ENCODE measurements at regions not wholly inside any gene's neighbourhood (a gene's known extent, or its start where the extent isn't known, plus 50 kb on each side); places are given as distances from the start of the nearest gene placed in this dataset.

- no peak for TF ChIP-seq CTCF (IDR thresholded peaks at IDR 0.05; ENCODE audit: low read depth, low read length)
- Histone ChIP-seq H3K4me3 (ENCODE audit: low read depth, low read length) (no peak overlapping the region), H3K27me3 (ENCODE audit: control insufficient read depth, insufficient read depth, low read length) (peaks cover 44% of the 10 kb centered on the region), H3K27ac (ENCODE audit: low read depth, low read length) (no peak overlapping the region), H3K9me3 (ENCODE audit: control insufficient read depth, insufficient read depth, low read length) (no peaks in the 10 kb centered on the region)
- no peak for DNase-seq (ENCODE audit: low read depth, low spot score)
- CTCF ChIA-PET = no interaction called here
- POLR2A ChIA-PET = no interaction called here
These were observed 63.0 kb downstream of the INSIG1 start for GRCh38 chr7:155360495-155361345.

- Histone ChIP-seq H3K27me3 (ENCODE audit: control insufficient read depth, insufficient read depth, low read length) (peaks cover 44% of the 10 kb centered on the region), H3K9me3 (ENCODE audit: control insufficient read depth, insufficient read depth, low read length) (no peaks in the 10 kb centered on the region), H3K4me3 (ENCODE audit: low read depth, low read length) (no peak overlapping the region), H3K27ac (ENCODE audit: low read depth, low read length) (no peak overlapping the region)
- CTCF ChIA-PET = interaction anchor here (1.4 kb wide), 1 partner anchor 434 kb away, joined by 4 read pairs; no protein-coding TSS in a partner anchor
- TF ChIP-seq CTCF (IDR thresholded peaks at IDR 0.05; ENCODE audit: low read depth, low read length) = no peak
- POLR2A ChIA-PET = no interaction called here
- DNase-seq (ENCODE audit: low read depth, low spot score) = no peak
These were observed 63.6 kb downstream of the INSIG1 start for GRCh38 chr7:155361346-155361680.

GRCh38 chr7:155361947-155362346 is 64.3 kb downstream of the INSIG1 start:
- H3K4me3 ChIP-seq (ENCODE audit: low read depth, low read length) = no peak overlapping the region
- POLR2A ChIA-PET = no interaction called here
- no peaks in the 10 kb centered on the region for H3K9me3 ChIP-seq (ENCODE audit: control insufficient read depth, insufficient read depth, low read length)
- H3K27ac ChIP-seq (ENCODE audit: low read depth, low read length) = no peak overlapping the region
- no peak for DNase-seq (ENCODE audit: low read depth, low spot score)
- peaks cover 44% of the 10 kb centered on the region for H3K27me3 ChIP-seq (ENCODE audit: control insufficient read depth, insufficient read depth, low read length)
- CTCF ChIA-PET = interaction anchor here (1.4 to 1.6 kb wide), 2 partner anchors 17 to 434 kb away, joined by 4 read pairs; no protein-coding TSS in a partner anchor
- no peak for TF ChIP-seq CTCF (IDR thresholded peaks at IDR 0.05; ENCODE audit: low read depth, low read length)

- no peak overlapping the region for H3K27ac ChIP-seq (ENCODE audit: low read depth, low read length)
- no peak for TF ChIP-seq CTCF (IDR thresholded peaks at IDR 0.05; ENCODE audit: low read depth, low read length)
- POLR2A ChIA-PET = no interaction called here
- H3K27me3 ChIP-seq (ENCODE audit: control insufficient read depth, insufficient read depth, low read length) = peaks cover 44% of the 10 kb centered on the region
- no peak overlapping the region for H3K4me3 ChIP-seq (ENCODE audit: low read depth, low read length)
- CTCF ChIA-PET = interaction anchor here (1.4 to 1.6 kb wide), 2 partner anchors 18 to 435 kb away, joined by 4 read pairs; no protein-coding TSS in a partner anchor
- no peak for DNase-seq (ENCODE audit: low read depth, low spot score)
- no peaks in the 10 kb centered on the region for H3K9me3 ChIP-seq (ENCODE audit: control insufficient read depth, insufficient read depth, low read length)
These were observed 64.9 kb downstream of the INSIG1 start for GRCh38 chr7:155362380-155363145.

GRCh38 chr7:155363146-155363539 is 65.5 kb downstream of the INSIG1 start:
- H3K27me3 ChIP-seq (ENCODE audit: control insufficient read depth, insufficient read depth, low read length) = peaks cover 39% of the 10 kb centered on the region
- no peak for DNase-seq (ENCODE audit: low read depth, low spot score)
- CTCF ChIA-PET = interaction anchor here (1.6 kb wide), 1 partner anchor 18 kb away, joined by 4 read pairs; no protein-coding TSS in a partner anchor
- H3K9me3 ChIP-seq (ENCODE audit: control insufficient read depth, insufficient read depth, low read length) = no peaks in the 10 kb centered on the region
- H3K4me3 ChIP-seq (ENCODE audit: low read depth, low read length) = no peak overlapping the region
- H3K27ac ChIP-seq (ENCODE audit: low read depth, low read length) = no peak overlapping the region
- no peak for TF ChIP-seq CTCF (IDR thresholded peaks at IDR 0.05; ENCODE audit: low read depth, low read length)
- POLR2A ChIA-PET = no interaction called here
